ENCODE measurements at regions not wholly inside any gene's neighbourhood (a gene's known extent, or its start where the extent isn't known, plus 50 kb on each side); places are given as distances from the start of the nearest gene placed in this dataset.
"Not testable (repeated sequence)": the region's sequence is repeated elsewhere in the genome, so short reads cannot be mapped to it uniquely, and the experiment has no call there.

- no peaks in the 10 kb centered on the region; the same call in 1 of the 2 replicates for H3F3A ChIP-seq (ENCODE audit: insufficient read depth, low read length)
- H3K36me3 ChIP-seq (ENCODE audit: insufficient read depth, low read length) = no peaks in the 10 kb centered on the region
- TF ChIP-seq EZH2 (IDR thresholded peaks at IDR 0.05; ENCODE audit: borderline replicate concordance, low read length) = no peak
- TF ChIP-seq CTCF (IDR thresholded peaks at IDR 0.05; ENCODE audit: low read length) = no peak
- no peak overlapping the region for H3K4me3 ChIP-seq (ENCODE audit: low read depth, low read length, poor library complexity, severe bottlenecking)
- H3K9me3 ChIP-seq (ENCODE audit: low read length) = peaks cover 7% of the 10 kb centered on the region
- H3K4me2 ChIP-seq (ENCODE audit: low read length) = no peak overlapping the region
- peak overlapping the region; percentile 42 for H3K9ac ChIP-seq (ENCODE audit: low read length)
- H3K27me3 ChIP-seq (ENCODE audit: insufficient read depth, low read length) = no peaks in the 10 kb centered on the region
- H3K9me2 ChIP-seq (ENCODE audit: low read depth, low read length) = no peaks in the 10 kb centered on the region
- H3K27ac ChIP-seq (ENCODE audit: low read depth, low read length, poor library complexity, severe bottlenecking) = peak overlapping the region; percentile 86
- no peaks in the 10 kb centered on the region for H3K79me2 ChIP-seq (ENCODE audit: insufficient read depth, low read length)
- no peaks in the 10 kb centered on the region for H4K20me1 ChIP-seq (ENCODE audit: insufficient read depth, low read length)
- H3K4me1 ChIP-seq (ENCODE audit: insufficient read depth, low read length, severe bottlenecking) = peaks cover 53% of the 10 kb centered on the region
- H2AFZ ChIP-seq (ENCODE audit: low read length) = no peak overlapping the region
Measured at GRCh38 chr5:40440746-40441145, 239.0 kb upstream of the PTGER4 start.

GRCh38 chr5:40439103-40439502 is 240.6 kb upstream of the PTGER4 start:
- not testable (repeated sequence) for H2AFZ ChIP-seq (ENCODE audit: low read length); H3K4me3 ChIP-seq (ENCODE audit: low read depth, low read length, poor library complexity, severe bottlenecking); H3K79me2 ChIP-seq (ENCODE audit: insufficient read depth, low read length); H3K36me3 ChIP-seq (ENCODE audit: insufficient read depth, low read length); H4K20me1 ChIP-seq (ENCODE audit: insufficient read depth, low read length); H3K9ac ChIP-seq (ENCODE audit: low read length); H3K9me3 ChIP-seq (ENCODE audit: low read length); H3K4me2 ChIP-seq (ENCODE audit: low read length); H3F3A ChIP-seq (ENCODE audit: insufficient read depth, low read length); H3K27me3 ChIP-seq (ENCODE audit: insufficient read depth, low read length); H3K27ac ChIP-seq (ENCODE audit: low read depth, low read length, poor library complexity, severe bottlenecking); H3K9me2 ChIP-seq (ENCODE audit: low read depth, low read length)
- H3K4me1 ChIP-seq (ENCODE audit: insufficient read depth, low read length, severe bottlenecking) = peaks cover 65% of the 10 kb centered on the region

- H3K27ac ChIP-seq (ENCODE audit: low read depth, low read length, poor library complexity, severe bottlenecking); H3K9me2 ChIP-seq (ENCODE audit: low read depth, low read length); H3K27me3 ChIP-seq (ENCODE audit: insufficient read depth, low read length); H3K9me3 ChIP-seq (ENCODE audit: low read length); H3K9ac ChIP-seq (ENCODE audit: low read length); H3K4me2 ChIP-seq (ENCODE audit: low read length); H3K36me3 ChIP-seq (ENCODE audit: insufficient read depth, low read length); H2AFZ ChIP-seq (ENCODE audit: low read length); H3F3A ChIP-seq (ENCODE audit: insufficient read depth, low read length); H4K20me1 ChIP-seq (ENCODE audit: insufficient read depth, low read length); H3K79me2 ChIP-seq (ENCODE audit: insufficient read depth, low read length); H3K4me3 ChIP-seq (ENCODE audit: low read depth, low read length, poor library complexity, severe bottlenecking): not testable (repeated sequence)
- H3K4me1 ChIP-seq (ENCODE audit: insufficient read depth, low read length, severe bottlenecking) = peaks cover 65% of the 10 kb centered on the region
Measured at GRCh38 chr5:40438646-40439045, 241.1 kb upstream of the PTGER4 start.

- H3K36me3 ChIP-seq (ENCODE audit: insufficient read depth, low read length) = no peaks in the 10 kb centered on the region
- TF ChIP-seq CTCF (IDR thresholded peaks at IDR 0.05; ENCODE audit: low read length) (no peak), EZH2 (IDR thresholded peaks at IDR 0.05; ENCODE audit: borderline replicate concordance, low read length) (no peak)
- peak overlapping the region; percentile 19 for H3K4me2 ChIP-seq (ENCODE audit: low read length)
- no peaks in the 10 kb centered on the region for H3K27me3 ChIP-seq (ENCODE audit: insufficient read depth, low read length)
- H3K27ac ChIP-seq (ENCODE audit: low read depth, low read length, poor library complexity, severe bottlenecking) = peak overlapping the region; percentile 84
- no peaks in the 10 kb centered on the region for H4K20me1 ChIP-seq (ENCODE audit: insufficient read depth, low read length)
- H3F3A ChIP-seq (ENCODE audit: insufficient read depth, low read length) = no peaks in the 10 kb centered on the region
- H3K9me2 ChIP-seq (ENCODE audit: low read depth, low read length) = no peaks in the 10 kb centered on the region
- no peak overlapping the region; the same call in 1 of the 2 replicates for H2AFZ ChIP-seq (ENCODE audit: low read length)
- H3K4me3 ChIP-seq (ENCODE audit: low read depth, low read length, poor library complexity, severe bottlenecking) = no peak overlapping the region
- H3K4me1 ChIP-seq (ENCODE audit: insufficient read depth, low read length, severe bottlenecking) = peaks cover 66% of the 10 kb centered on the region
- H3K79me2 ChIP-seq (ENCODE audit: insufficient read depth, low read length) = no peaks in the 10 kb centered on the region
- H3K9ac ChIP-seq (ENCODE audit: low read length) = peak overlapping the region; percentile 29
- H3K9me3 ChIP-seq (ENCODE audit: low read length) = no peaks in the 10 kb centered on the region
Measured at GRCh38 chr5:40437452-40437861, 242.3 kb upstream of the PTGER4 start.
